OCI-LY1 (cell line): ENCODE measurements at regions not wholly inside any gene's neighbourhood (a gene's known extent, or its start where the extent isn't known, plus 50 kb on each side); places are given as distances from the start of the nearest gene placed in this dataset.

Source experiments
- EZH2 ChIP-seq: fragments of 200-600 bp; sonication (generic), shearing (Covaris generic); IDR thresholded peaks from 2 replicates; pipeline ENCODE4 v1.8.0; 2017; ENCODE audit warnings: borderline replicate concordance, mixed run types, mild to moderate bottlenecking, antibody characterized with exemption, low read length, moderate library complexity, mixed read lengths
- TF ChIP-seq, protein P1 (sequence below): fragments of 200-600 bp; sonication (generic), shearing (Covaris generic); IDR thresholded peaks from 2 replicates; pipeline ENCODE4 v1.5.1; 2017; ENCODE audit warnings: mild to moderate bottlenecking, antibody characterized with exemption, low read length, moderate library complexity, mixed read lengths

DNA sequence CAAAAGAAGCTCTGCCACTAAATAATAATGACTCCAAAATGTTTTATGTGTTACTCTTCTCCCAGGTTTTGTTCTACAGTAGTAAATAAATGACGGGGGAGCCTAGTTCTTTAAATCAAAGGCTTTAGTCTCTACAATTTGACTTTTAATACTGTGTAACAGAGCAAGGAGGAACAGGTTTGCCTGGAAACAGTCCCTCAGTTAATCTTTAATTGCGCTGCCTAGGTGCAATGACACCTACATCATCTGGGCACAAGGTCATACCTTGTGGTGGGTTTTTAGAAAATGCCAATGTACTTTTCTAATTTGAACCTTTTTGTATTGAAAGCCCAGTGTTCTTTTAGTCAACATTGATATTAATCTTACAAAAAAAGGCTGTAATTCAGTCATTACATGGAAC, 287.3 kb upstream of the SETBP1 start:
- TF ChIP-seq, protein P1, sequence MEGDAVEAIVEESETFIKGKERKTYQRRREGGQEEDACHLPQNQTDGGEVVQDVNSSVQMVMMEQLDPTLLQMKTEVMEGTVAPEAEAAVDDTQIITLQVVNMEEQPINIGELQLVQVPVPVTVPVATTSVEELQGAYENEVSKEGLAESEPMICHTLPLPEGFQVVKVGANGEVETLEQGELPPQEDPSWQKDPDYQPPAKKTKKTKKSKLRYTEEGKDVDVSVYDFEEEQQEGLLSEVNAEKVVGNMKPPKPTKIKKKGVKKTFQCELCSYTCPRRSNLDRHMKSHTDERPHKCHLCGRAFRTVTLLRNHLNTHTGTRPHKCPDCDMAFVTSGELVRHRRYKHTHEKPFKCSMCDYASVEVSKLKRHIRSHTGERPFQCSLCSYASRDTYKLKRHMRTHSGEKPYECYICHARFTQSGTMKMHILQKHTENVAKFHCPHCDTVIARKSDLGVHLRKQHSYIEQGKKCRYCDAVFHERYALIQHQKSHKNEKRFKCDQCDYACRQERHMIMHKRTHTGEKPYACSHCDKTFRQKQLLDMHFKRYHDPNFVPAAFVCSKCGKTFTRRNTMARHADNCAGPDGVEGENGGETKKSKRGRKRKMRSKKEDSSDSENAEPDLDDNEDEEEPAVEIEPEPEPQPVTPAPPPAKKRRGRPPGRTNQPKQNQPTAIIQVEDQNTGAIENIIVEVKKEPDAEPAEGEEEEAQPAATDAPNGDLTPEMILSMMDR: no peak
- no peak for TF ChIP-seq EZH2
